GM18499 (cell line): ENCODE measurements at regions not wholly inside any gene's neighbourhood (a gene's known extent, or its start where the extent isn't known, plus 50 kb on each side); places are given as distances from the start of the nearest gene placed in this dataset.
A peak's percentile ranks its signal among the peaks of the same experiment; 100 is the strongest.

Experiments used
- ATAC-seq: cut with Tn5 transposase; IDR thresholded peaks from one replicate; pipeline ENCODE4 v1.9.1; 2021; ENCODE audit warnings: moderate number of reproducible peaks; ENCODE audit not compliant: insufficient read depth, unreplicated experiment

DNA sequence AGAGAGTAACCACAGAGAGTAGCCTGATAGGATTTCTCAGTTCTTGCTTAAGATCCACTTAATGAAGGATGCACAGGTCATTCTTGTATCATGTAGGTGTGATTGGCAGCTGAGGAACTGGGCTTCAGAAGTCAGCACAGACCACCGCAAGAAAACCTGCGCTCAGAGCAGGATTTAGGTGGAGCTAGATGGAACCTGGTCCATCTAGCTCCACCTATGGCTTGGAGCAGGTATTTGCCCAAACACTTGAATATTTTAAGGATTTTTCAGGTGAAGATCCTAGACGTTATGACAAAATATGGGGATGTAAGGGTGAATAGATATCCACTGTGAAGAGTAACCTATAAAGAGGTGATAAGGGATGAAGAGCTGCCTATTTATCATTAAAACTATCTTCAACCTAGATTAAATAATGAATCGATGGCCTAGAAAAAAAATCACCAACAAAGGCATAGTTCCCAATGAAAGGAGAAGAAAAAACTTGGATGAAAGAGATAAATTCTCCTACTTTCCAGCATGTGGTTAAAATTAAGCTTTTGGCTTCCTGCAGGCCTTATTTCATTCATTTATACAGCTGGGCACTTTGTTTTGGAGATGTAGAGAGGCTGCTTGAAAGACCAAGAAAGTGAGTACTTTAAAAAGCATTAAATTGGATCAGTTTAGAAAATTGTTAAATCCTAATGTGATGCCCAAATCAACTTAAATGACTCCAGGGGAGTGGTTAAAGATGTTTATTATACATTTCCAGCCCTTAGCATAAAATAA is 778.4 kb upstream of the GJE1 start:
- no peak for ATAC-seq

GRCh38 chr6:141351721-141352120 is 781.0 kb upstream of the GJE1 start:
- no peak for ATAC-seq

DNA sequence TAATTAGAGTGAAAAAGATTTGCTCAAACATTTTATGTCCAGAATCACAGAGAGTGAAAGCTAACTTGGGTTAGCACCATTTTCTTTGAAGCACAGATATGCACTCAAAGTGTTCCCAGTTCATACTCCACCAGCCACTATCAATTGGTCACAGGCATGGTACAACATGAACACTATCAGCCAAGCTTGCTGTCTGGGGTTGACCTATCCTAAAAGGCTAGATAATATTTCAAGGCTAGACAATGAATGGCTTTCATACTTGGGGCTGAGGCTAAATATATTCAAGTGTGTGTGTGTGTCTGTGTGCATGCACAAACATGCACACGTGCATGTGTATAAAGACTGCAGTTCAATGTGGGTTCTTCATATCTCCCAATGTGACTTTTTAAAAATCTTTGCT is 783.0 kb upstream of the GJE1 start:
- ATAC-seq = no peak

DNA sequence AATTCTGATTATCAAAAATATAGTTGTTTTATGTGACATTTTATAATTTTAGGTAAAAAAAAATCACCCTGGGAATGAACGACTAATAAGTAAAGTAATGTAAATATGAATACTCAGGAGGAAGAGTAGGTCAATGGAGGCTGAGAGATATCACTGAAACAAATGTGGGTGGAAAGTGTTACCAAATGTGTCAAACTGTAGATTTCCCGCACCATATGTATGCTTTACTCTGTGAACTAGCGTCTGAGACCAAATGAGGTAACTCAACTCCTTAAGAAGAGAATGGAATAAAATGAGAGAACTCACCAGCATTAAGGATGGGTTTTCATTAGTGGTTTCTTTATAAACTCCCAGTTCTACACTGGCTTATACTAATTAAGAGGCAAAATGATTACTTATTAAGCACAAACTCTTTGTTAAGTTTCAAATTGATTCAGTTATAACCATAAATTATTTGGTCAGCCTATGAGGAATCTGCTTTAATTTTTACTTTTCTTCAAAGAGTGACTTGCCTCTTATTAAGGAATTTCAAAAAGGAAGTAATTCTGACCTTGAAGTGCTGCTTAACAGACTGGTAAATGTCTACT is 784.7 kb upstream of the GJE1 start:
- no peak for ATAC-seq

GRCh38 chr6:141347086-141347485 is 785.6 kb upstream of the GJE1 start:
- no peak for ATAC-seq

GRCh38 chr6:141346535-141346934 is 786.2 kb upstream of the GJE1 start:
- ATAC-seq = no peak

GRCh38 chr6:141337191-141337590 is 795.5 kb upstream of the GJE1 start:
- ATAC-seq = no peak

- ATAC-seq = no peak
These were observed 797.0 kb upstream of the GJE1 start for GRCh38 chr6:141335477-141336273.

GRCh38 chr6:141326925-141327324 is 805.8 kb upstream of the GJE1 start:
- ATAC-seq = no peak

- ATAC-seq = no peak
These were observed 806.3 kb upstream of the GJE1 start for GRCh38 chr6:141326426-141326825.

DNA sequence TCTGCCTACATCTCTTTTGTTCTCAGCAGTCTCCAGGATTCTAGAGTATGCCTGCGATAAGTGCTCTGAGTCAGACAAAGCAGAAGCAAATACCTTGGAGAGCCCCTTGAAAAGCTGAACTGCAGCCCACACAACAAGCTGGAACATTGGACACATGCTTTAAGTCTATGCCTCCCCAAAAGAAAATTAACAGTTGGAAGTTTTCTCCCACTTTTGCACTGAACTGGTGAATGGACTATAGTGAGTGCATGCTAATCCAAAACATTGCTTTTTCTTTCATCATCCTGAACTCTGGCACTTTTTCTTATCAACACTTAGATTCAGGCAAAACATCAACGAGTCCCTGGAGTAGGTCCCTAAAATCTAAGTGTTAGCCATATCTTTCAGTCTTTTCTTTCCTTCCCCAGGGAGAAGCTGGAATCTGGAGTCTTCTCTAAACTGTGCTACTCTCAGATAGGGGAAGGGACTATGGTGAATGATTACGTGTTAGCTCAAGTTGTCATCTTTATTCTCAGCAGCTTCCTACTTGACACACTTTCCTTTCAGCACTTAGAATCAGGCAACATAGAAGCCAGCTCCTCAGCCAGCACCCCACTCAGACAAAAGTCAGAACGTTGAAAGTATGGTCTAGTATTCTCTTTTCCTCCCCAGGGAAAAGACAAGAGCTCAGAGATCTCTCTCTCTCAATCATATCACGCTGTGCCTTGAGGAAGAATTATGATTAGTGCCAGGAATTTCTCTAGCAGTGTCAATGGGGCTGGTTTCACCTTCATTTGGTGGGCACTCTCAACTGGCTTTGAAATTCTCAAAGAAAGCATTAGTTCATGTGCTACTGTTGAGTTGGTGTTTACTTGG is 811.0 kb upstream of the GJE1 start:
- ATAC-seq = no peak

DNA sequence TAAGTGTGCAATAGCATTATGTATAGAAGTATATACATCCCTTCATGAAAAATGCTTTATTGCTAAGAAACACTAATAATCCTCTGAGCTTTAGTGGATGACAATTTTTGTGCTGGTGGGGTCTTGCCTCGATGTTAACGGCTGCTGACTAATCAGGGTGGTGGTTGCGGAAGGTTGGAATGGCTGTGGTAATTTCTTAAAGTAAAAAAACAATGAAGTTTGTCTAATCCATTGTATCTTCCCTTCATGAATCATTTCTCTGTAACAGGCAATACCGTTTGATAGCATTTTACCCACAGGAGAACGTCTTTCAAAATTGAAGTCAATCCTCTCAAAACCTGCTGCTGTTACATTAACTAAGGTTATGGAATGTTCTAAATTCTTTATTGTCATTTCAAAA is 816.5 kb upstream of the GJE1 start:
- ATAC-seq = no peak

DNA sequence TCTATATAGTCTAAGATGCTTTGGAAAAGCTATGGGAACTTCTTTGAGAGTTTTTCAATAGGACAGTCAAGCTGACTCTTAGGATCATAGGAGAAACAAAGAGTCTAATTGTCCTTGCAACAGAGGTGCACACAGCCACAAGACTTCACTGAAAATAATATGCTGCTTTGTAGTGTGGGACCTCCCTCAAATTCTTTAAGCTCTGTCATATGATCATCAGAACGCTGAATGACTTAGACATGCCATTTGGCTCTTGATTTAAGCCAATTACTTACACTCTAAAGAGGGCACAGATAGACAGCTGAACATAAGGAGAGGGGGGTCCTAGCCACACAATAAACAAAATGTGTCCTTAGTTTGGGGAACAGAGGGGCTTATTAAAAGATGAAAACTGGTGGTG is 818.7 kb upstream of the GJE1 start:
- no peak for ATAC-seq

- peak; percentile 48 for ATAC-seq
These were observed 823.4 kb upstream of the GJE1 start for GRCh38 chr6:141309295-141309694.

DNA sequence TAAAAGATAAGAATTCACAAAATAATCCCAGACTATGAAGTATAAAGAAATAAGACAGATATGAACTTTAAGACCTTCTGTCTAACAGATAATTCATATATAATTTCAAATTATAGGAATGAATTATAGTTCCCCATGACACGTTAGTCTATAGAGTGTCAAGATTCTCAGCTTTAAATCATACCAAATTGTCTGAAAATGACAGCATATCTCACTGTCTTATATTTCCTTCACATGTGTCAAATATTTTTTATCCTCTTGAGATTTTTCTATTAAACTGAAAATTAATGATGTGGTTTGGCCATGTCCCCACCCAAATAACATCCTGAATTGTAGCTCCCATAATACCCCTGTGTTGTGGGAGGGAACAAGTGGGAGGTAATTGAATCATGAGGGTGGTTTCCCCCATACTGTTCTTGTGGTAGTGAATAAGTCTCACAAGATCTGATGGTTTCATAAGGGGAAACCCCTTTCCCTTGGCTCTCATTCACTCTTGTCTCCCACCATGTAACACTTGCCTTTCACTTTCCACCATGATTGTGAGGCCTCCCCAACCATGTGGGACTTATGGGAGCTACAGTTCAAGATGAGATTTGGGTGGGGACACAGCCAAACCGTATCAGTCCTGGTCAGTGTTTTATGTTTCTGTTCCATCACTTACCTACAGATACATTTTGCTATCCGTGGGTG is 825.3 kb upstream of the GJE1 start:
- ATAC-seq = no peak

DNA sequence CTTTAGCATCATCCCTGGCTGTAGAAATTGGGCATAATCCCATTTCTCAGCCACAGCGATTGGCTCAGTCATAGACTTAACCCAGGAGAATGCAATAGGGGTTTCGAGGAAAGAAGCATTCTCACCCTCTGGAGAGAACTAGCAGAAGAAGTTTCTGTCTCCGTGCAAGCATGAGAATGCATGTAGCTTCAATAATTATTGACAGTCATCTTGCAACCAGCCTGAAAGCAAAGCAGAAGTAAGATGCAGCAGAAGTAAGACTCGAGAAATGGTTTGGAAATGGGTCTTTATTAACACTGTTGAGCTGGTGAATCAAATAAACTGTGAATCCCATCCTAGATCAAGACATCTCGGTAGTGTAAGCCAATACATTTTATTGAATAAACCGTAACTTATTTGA is 828.8 kb upstream of the GJE1 start:
- ATAC-seq = no peak

GRCh38 chr6:141301779-141302178 is 830.9 kb upstream of the GJE1 start:
- no peak for ATAC-seq

- ATAC-seq = no peak
These were observed 841.6 kb upstream of the GJE1 start for GRCh38 chr6:141290941-141291721.

DNA sequence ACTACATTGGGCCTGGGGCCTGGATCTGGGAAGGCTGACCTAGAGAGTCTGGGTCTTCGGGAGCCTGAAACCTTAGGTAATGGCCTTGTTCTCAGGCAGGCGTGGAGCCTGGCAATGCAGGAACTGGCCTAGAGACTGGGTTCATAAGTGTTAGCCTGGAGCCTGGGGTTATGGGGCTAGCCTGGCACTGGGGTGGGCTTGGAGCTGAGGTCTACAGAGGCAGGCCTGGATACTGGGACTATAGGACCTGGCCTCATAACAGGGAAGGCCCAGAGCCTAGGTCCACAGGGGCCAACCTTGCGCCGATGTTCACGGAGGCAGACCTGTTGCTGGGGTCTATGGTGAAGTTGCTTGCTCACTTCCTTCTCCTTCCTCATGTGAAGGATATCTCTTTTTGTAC is 843.8 kb upstream of the GJE1 start:
- ATAC-seq = no peak
